Prostate gland (tissue), 2 donors: ENCODE measurements at regions not wholly inside any gene's neighbourhood (a gene's known extent, or its start where the extent isn't known, plus 50 kb on each side); places are given as distances from the start of the nearest gene placed in this dataset.
A peak's percentile ranks its signal among the peaks of the same experiment; 100 is the strongest.

Experiments used
- DNase-seq: peaks from one replicate; pipeline ENCODE4 v3.0.0-alpha.2; 2019; ENCODE audit warnings: low spot score
- H3K27ac ChIP-seq, 2 donors: fragments of 200-600 bp; sonication (generic); 2 replicates each; pipeline ENCODE4 v1.5.1; 2017 to 2019
- H3K27me3 ChIP-seq: fragments of 200-600 bp; sonication (generic); replicated peaks from 2 replicates; pipeline ENCODE4 v1.5.1; 2019; ENCODE audit not compliant: insufficient read depth
- H3K36me3 ChIP-seq, 2 donors: fragments of 200-600 bp; sonication (generic); 1 replicate in 1 of 2; 2 replicates in 1 of 2; pipeline versions ENCODE4 v1.5.1 to v1.8.1; 2017 to 2019
- H3K4me1 ChIP-seq: fragments of 200-600 bp; sonication (generic); replicated peaks from 2 replicates; pipeline ENCODE4 v1.5.1; 2019
- H3K4me3 ChIP-seq, 2 donors: fragments of 200-600 bp; sonication (generic); 2 replicates each; pipeline ENCODE4 v1.5.1; 2017 to 2019
- H3K9me3 ChIP-seq: fragments of 200-600 bp; sonication (generic); 2 replicates; pipeline ENCODE4 v1.5.1; 2017
- POLR2A ChIP-seq: fragments of 450-650 bp; IDR thresholded peaks from one replicate; pipeline ENCODE4 v1.6.1; 2016; ENCODE audit warnings: antibody characterized with exemption, mild to moderate bottlenecking
- POLR2AphosphoS5 ChIP-seq: sonication (generic); formaldehyde crosslinking; IDR thresholded peaks from one replicate; pipeline ENCODE4 v1.6.1; 2017; ENCODE audit warnings: antibody characterized with exemption
- WGBS: methylation state at CpG from one replicate; pipeline ENCODE4 v1.1.5; 2018; 5-methylcytosine and 5-hydroxymethylcytosine counted together
- intact Hi-C: fragments of 100-400 bp; cut with DNase I; formaldehyde crosslinking; loops from one replicate; pipeline ENCODE4 v1.14.2; 2022
- TF ChIP-seq, protein P1 (sequence below), 4 experiments: fragments of 200-600 bp in 2 of 4; fragments of 450-650 bp in 2 of 4; sonication (generic) in 2 of 4; IDR thresholded peaks; 1 replicate in 3 of 4; 2 replicates in 1 of 4; pipeline ENCODE4 v1.5.1; 2016 to 2019; ENCODE audit warnings: antibody characterized with exemption in 4 of 4, mild to moderate bottlenecking in 2 of 4, moderate library complexity in 2 of 4

DNA sequence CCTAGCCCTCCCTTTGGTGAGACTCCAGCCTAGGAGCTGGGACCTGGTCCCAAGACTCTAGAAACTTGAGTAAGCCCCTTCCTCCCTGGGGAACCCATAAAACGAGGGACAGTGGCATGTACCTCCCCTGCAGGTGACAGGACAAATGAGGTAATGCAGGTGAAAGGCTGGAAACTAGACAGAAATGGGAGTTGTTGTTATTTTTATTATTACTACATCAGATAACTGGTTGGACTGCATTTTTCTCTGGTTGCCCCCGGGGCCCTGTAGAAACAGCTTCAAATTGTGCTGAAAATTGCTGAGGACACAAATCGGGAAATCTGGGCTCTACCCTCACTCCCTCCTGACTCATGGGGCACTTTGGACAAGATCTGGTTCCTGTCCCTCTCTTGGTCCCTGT lies 132.3 kb upstream of the WNT4 start:
- intact Hi-C loops: loop anchor here (5.0 kb wide), 1 partner anchor 168 kb away; no protein-coding TSS in a partner anchor
- no peaks in the 10 kb centered on the region for H3K9me3 ChIP-seq
- WGBS: 49% methylated on average over 3 of the region's 3 CpGs
- no peaks in the 10 kb centered on the region for H3K27me3 ChIP-seq
- no peak for TF ChIP-seq POLR2AphosphoS5
- TF ChIP-seq, protein P1, sequence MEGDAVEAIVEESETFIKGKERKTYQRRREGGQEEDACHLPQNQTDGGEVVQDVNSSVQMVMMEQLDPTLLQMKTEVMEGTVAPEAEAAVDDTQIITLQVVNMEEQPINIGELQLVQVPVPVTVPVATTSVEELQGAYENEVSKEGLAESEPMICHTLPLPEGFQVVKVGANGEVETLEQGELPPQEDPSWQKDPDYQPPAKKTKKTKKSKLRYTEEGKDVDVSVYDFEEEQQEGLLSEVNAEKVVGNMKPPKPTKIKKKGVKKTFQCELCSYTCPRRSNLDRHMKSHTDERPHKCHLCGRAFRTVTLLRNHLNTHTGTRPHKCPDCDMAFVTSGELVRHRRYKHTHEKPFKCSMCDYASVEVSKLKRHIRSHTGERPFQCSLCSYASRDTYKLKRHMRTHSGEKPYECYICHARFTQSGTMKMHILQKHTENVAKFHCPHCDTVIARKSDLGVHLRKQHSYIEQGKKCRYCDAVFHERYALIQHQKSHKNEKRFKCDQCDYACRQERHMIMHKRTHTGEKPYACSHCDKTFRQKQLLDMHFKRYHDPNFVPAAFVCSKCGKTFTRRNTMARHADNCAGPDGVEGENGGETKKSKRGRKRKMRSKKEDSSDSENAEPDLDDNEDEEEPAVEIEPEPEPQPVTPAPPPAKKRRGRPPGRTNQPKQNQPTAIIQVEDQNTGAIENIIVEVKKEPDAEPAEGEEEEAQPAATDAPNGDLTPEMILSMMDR (IDR thresholded peaks at IDR 0.05): peak in 1 of 4 experiments; percentile 5
- no peaks in the 10 kb centered on the region for H3K36me3 ChIP-seq
- no peak for DNase-seq
- no peaks in the 10 kb centered on the region for H3K4me1 ChIP-seq
- no peak overlapping the region for H3K27ac ChIP-seq
- no peak overlapping the region for H3K4me3 ChIP-seq

DNA sequence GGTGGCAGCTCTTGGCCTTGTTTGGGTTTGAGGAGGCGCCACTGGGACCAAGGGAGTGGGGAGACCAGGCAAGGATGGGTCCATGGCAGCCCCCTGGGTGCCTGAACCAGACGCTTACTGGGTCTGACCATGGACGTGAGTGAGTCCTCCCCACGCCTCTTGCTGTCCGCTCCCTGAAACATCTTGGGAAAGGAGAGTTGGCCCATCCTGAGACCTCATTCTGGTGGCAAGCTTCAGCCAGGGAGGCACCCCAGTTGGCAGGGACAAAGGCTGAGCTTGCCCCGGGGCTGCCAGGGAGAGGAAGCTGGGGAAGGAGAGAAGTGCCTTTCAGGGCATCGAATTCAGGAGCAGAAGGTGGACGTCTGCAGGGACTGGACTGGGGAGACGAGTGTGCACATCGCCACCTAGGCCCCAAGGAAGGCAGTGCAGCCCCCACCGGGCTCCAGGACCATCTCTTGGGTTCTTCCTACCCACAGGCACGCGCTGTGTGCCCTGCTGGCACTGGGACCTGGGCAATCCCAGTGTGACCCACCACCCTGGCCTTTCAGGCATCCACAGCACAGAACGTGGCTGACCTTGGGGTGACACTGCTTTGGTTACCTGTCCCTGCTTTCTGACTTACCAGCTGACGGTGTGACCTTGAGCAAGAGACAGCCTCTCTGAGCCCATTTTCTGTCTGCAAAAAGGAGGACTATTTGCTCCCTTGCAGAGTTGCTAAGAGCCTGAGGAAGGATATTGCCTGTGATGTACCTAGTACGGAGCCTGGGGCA lies 132.9 kb upstream of the WNT4 start:
- Histone ChIP-seq H3K27ac (no peak overlapping the region), H3K4me1 (no peaks in the 10 kb centered on the region), H3K27me3 (no peaks in the 10 kb centered on the region), H3K36me3 (no peaks in the 10 kb centered on the region), H3K4me3 (no peak overlapping the region), H3K9me3 (no peaks in the 10 kb centered on the region)
- TF ChIP-seq POLR2AphosphoS5 (no peak), POLR2A (no peak)
- TF ChIP-seq, protein P1 (IDR thresholded peaks at IDR 0.05): peak; percentile 64 to 90 (median 80)
- 36% methylated on average over 16 of the region's 16 CpGs for WGBS
- intact Hi-C loops: loop anchor here (5.0 kb wide), 1 partner anchor 169 kb away; no protein-coding TSS in a partner anchor
- DNase-seq: peak; percentile 65

DNA sequence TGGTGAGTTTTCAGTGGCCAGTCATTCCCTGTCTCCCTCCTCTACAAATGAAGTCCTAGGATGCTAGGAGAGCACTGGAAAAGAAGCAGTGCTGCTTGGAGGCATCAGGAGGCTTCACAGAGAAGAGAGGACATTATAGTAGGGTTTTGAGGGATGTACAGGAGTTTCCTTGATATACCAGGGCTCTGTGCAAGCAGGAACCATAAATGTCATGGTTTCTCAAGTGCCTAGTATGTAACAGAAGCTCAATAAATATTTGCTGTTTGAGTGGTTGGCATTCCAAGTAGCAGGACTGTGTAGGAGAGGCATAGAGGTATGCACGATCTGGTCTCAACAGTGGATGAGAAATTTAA lies 133.5 kb upstream of the WNT4 start:
- TF ChIP-seq, protein P1 (IDR thresholded peaks at IDR 0.05): no peak
- TF ChIP-seq POLR2A (no peak), POLR2AphosphoS5 (no peak)
- no peak overlapping the region for H3K4me3 ChIP-seq
- WGBS: 79% methylated on average over 1 of the region's 1 CpG
- intact Hi-C loops: loop anchor here (5.0 kb wide), 1 partner anchor 169 kb away; no protein-coding TSS in a partner anchor
- no peak overlapping the region for H3K27ac ChIP-seq
- no peaks in the 10 kb centered on the region for H3K4me1 ChIP-seq
- H3K27me3 ChIP-seq: no peaks in the 10 kb centered on the region
- no peaks in the 10 kb centered on the region for H3K9me3 ChIP-seq
- no peaks in the 10 kb centered on the region for H3K36me3 ChIP-seq
- no peak for DNase-seq

DNA sequence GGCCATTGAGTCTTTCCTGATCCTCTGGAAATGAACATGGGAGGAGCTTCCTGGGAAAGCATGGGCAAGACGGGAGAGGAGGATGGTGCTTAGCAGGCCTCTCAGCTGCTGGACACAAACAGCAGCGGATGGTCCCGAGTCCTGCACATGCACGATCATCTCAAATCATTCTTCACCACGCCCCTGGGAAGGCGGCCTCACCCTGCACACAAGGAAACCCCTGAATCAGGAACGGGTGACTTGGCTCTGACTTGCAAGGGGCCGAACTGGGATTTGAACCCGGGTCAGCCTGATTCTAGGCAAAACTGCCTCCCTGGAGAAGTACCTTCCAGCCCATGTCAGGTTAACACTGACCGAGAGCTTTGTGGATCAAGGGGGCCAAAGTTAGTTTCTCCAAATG lies 134.8 kb upstream of the WNT4 start:
- Histone ChIP-seq H3K27ac (no peak overlapping the region), H3K9me3 (no peaks in the 10 kb centered on the region), H3K36me3 (no peaks in the 10 kb centered on the region), H3K4me3 (no peak overlapping the region), H3K4me1 (no peaks in the 10 kb centered on the region), H3K27me3 (no peaks in the 10 kb centered on the region)
- intact Hi-C loops: loop anchor here (5.0 kb wide), 1 partner anchor 170 kb away; no protein-coding TSS in a partner anchor
- no peak for DNase-seq
- WGBS: 87% methylated on average over 10 of the region's 10 CpGs
- TF ChIP-seq POLR2AphosphoS5 (no peak), POLR2A (no peak)
- TF ChIP-seq, protein P1 (IDR thresholded peaks at IDR 0.05): no peak

DNA sequence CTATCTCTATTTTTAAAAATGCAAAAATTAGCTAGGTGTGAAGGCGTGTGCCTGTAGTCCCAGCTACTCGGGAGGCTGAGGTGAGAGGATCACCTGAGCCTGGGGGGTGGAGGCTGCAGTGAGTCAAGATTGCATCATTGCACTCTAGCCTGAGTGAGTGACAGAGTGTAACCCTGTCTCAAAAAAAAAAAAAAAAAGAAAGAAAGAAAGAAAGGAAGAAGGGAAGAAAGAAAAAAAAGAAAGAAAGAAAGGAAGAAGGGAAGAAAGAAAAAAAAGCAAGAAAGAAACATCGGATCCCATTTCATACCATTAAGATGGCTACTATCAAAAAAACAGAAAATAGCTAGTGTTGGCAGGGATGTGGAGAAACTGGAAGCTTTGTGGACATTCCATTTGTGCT lies 136.8 kb upstream of the WNT4 start:
- intact Hi-C loops: loop anchor here (5.0 kb wide), 1 partner anchor 172 kb away; no protein-coding TSS in a partner anchor
- Histone ChIP-seq H3K9me3 (no peaks in the 10 kb centered on the region), H3K27ac (no peak overlapping the region), H3K4me3 (no peak overlapping the region), H3K36me3 (no peaks in the 10 kb centered on the region), H3K4me1 (no peaks in the 10 kb centered on the region), H3K27me3 (no peaks in the 10 kb centered on the region)
- WGBS: 96% methylated on average over 3 of the region's 3 CpGs
- no peak for DNase-seq
- TF ChIP-seq POLR2A (no peak), POLR2AphosphoS5 (no peak)
- TF ChIP-seq, protein P1 (IDR thresholded peaks at IDR 0.05): no peak
